A673 (cell line): ENCODE measurements at regions not wholly inside any gene's neighbourhood (a gene's known extent, or its start where the extent isn't known, plus 50 kb on each side); places are given as distances from the start of the nearest gene placed in this dataset.

Source experiments
- BruUV-seq: library from RNA; stranded (reverse); fragments of 400-500 nt; replicated peaks from 2 replicates; lab custom pipeline; 2021; lab: Mats Ljungman, UMichigan
- CTCF ChIA-PET: fragments of 300-600 bp; sonication (Branson Sonifier 250); formaldehyde crosslinking; loops from one replicate; lab custom pipeline; 2022; ENCODE audit warnings: antibody characterized with exemption; lab: Charles Lee
- POLR2A ChIA-PET: fragments of 300-600 bp; sonication (Branson Sonifier 250); formaldehyde crosslinking; loops from one replicate; lab custom pipeline; 2022; ENCODE audit warnings: antibody characterized with exemption; ENCODE audit not compliant: low non-redundant PET; lab: Charles Lee
- DNase-seq: peaks from one replicate; pipeline ENCODE4 v3.0.0-alpha.2; 2015; ENCODE audit warnings: low spot score
- H3K27ac ChIP-seq: fragments of 200-600 bp; sonication (generic); 2 replicates; pipeline ENCODE4 v1.5.1; 2016; ENCODE audit warnings: mixed run types, low read depth, mild to moderate bottlenecking, mixed read lengths, antibody characterized with exemption, low read length; ENCODE audit not compliant: poor library complexity, severe bottlenecking
- H3K27me3 ChIP-seq: fragments of 200-600 bp; sonication (generic); replicated peaks from 2 replicates; pipeline ENCODE4 v1.6.1; 2017; ENCODE audit warnings: mixed run types, low read depth, mild to moderate bottlenecking, mixed read lengths, antibody characterized with exemption, low read length; ENCODE audit not compliant: insufficient read depth, poor library complexity
- H3K36me3 ChIP-seq: fragments of 200-600 bp; sonication (generic); 2 replicates; pipeline ENCODE4 v1.6.1; 2016; ENCODE audit warnings: mixed run types, mild to moderate bottlenecking, mixed read lengths, antibody characterized with exemption, low read length; ENCODE audit not compliant: insufficient read depth, poor library complexity, severe bottlenecking
- H3K4me1 ChIP-seq: fragments of 200-600 bp; sonication (generic); 2 replicates; pipeline ENCODE4 v1.6.1; 2017; ENCODE audit warnings: mixed run types, mild to moderate bottlenecking, mixed read lengths, antibody characterized with exemption, low read length; ENCODE audit not compliant: insufficient read depth, poor library complexity, severe bottlenecking
- H3K4me3 ChIP-seq: fragments of 200-600 bp; sonication (generic); 2 replicates; pipeline ENCODE4 v1.5.1; 2016; ENCODE audit warnings: low read depth, mixed run types, mild to moderate bottlenecking, mixed read lengths, low read length; ENCODE audit not compliant: poor library complexity, severe bottlenecking
- H3K9me3 ChIP-seq: fragments of 200-600 bp; sonication (generic); 2 replicates; pipeline ENCODE4 v1.6.1; 2016; ENCODE audit warnings: mixed run types, low read depth, mild to moderate bottlenecking, mixed read lengths, antibody characterized with exemption, low read length; ENCODE audit not compliant: poor library complexity, severe bottlenecking
- EZH2 ChIP-seq: fragments of 200-600 bp; sonication (generic); IDR thresholded peaks from 2 replicates; pipeline ENCODE4 v1.6.1; 2017; ENCODE audit warnings: borderline replicate concordance, low read depth, mild to moderate bottlenecking, mixed read lengths, antibody characterized with exemption, low read length; ENCODE audit not compliant: poor library complexity, severe bottlenecking
- intact Hi-C: fragments of 100-400 bp; cut with micrococcal nuclease; formaldehyde crosslinking; loops from one replicate; pipeline ENCODE4 v1.10.0; 2022; ENCODE audit not compliant: unreplicated experiment
- TF ChIP-seq, protein P1 (sequence below): fragments of 300-800, 200-600 bp; sonication (generic); conservative IDR thresholded peaks from 2 replicates; pipeline ENCODE4 v1.5.1; 2017; ENCODE audit warnings: low read depth, mild to moderate bottlenecking, antibody characterized with exemption, low read length, moderate library complexity, mixed read lengths

DNA sequence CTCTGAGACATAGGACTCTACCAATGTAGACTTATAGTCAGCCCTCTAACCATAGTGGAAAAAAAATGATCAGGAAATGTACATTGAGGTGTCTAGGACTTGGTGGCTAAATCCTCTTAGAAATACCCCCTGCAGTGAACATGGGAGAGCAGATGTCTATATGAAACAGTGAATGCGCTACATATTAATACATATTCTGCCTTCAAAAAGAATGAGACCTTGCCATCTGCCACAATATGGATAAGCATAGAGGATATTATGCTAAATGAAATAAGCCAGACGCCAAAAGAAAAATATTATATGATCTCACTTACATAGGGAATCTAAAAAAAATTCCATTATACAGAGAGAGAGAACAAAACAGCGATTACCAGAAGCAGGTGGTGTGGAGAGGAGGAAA, 66.6 kb upstream of the HAO2 start:
- intact Hi-C loops = no loop called here

DNA sequence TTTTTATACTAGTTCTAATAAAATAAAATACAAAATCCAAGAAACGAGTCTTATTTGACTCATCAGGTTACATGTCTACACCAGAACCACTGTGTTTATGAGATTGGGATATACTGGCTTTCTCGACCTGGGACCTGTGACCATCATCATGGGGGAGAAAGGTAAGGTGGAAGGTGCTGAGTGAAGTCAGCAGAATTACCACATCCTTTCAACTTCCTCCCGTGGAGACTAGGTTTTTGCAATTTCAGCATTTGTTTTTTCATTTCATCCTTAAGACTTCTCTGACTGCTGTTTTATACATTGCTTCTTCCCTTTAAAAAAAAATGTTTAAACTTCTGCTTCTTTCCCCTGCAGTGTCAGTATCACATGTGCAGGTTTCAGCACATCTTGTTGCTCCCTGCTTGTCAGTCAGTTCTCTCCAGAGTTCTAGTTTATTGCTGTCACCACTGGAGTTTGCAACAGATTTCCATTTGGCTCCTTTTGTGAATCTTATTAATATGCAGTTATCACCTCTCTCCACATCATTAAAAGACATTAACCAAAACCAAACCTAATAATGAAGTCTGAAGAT, 60.4 kb upstream of the HAO2 start:
- no peaks in the 10 kb centered on the region for H3K36me3 ChIP-seq
- BruUV-seq = no TSS peak
- no peaks in the 10 kb centered on the region for H3K4me1 ChIP-seq
- TF ChIP-seq, protein P1, sequence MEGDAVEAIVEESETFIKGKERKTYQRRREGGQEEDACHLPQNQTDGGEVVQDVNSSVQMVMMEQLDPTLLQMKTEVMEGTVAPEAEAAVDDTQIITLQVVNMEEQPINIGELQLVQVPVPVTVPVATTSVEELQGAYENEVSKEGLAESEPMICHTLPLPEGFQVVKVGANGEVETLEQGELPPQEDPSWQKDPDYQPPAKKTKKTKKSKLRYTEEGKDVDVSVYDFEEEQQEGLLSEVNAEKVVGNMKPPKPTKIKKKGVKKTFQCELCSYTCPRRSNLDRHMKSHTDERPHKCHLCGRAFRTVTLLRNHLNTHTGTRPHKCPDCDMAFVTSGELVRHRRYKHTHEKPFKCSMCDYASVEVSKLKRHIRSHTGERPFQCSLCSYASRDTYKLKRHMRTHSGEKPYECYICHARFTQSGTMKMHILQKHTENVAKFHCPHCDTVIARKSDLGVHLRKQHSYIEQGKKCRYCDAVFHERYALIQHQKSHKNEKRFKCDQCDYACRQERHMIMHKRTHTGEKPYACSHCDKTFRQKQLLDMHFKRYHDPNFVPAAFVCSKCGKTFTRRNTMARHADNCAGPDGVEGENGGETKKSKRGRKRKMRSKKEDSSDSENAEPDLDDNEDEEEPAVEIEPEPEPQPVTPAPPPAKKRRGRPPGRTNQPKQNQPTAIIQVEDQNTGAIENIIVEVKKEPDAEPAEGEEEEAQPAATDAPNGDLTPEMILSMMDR = no peak
- no peak for TF ChIP-seq EZH2
- ChIA-PET POLR2A (no interaction called here), CTCF (no interaction called here)
- H3K27me3 ChIP-seq = no peaks in the 10 kb centered on the region
- intact Hi-C loops = no loop called here
- H3K4me3 ChIP-seq = no peak overlapping the region
- H3K27ac ChIP-seq = no peak overlapping the region
- no peak for DNase-seq
- H3K9me3 ChIP-seq = no peaks in the 10 kb centered on the region

More for the DNA sequence above, 66.6 kb upstream of the HAO2 start:
- CTCF ChIA-PET = no interaction called here
- no peak for DNase-seq
- H3K9me3 ChIP-seq = no peaks in the 10 kb centered on the region
- no peak overlapping the region for H3K27ac ChIP-seq
- H3K27me3 ChIP-seq = no peaks in the 10 kb centered on the region
- H3K36me3 ChIP-seq = no peaks in the 10 kb centered on the region
- H3K4me3 ChIP-seq = no peak overlapping the region
- no peaks in the 10 kb centered on the region for H3K4me1 ChIP-seq
- TF ChIP-seq, protein P1 = no peak
- no peak for TF ChIP-seq EZH2
- POLR2A ChIA-PET = interaction anchor here (0.7 kb wide), 1 partner anchor 11 kb away, joined by 3 read pairs; no protein-coding TSS in a partner anchor
- no TSS peak for BruUV-seq

DNA sequence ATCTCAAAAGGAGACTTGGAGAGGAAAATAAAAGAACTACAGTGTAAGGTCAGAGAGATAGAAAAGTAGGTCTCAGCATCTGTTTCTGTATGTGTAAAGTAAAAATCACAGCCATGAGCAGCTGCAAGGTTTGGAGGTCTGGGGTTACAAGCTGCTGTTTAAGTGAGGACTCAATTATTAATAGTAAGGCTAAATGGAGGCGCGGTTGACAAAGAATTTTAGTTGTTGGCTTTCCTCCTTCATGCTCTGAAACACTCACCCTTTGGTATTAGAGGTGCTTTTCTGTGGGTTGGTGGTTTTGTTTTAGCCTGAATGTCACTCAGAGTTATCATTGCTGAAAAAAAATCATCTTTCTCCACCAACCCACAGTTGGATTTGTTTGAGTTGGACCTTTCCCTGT, 59.8 kb upstream of the HAO2 start:
- Histone ChIP-seq H3K27ac (no peak overlapping the region), H3K27me3 (no peaks in the 10 kb centered on the region), H3K9me3 (no peaks in the 10 kb centered on the region), H3K4me1 (no peaks in the 10 kb centered on the region), H3K4me3 (no peak overlapping the region), H3K36me3 (no peaks in the 10 kb centered on the region)
- no TSS peak for BruUV-seq
- CTCF ChIA-PET = no interaction called here
- TF ChIP-seq, protein P1 = no peak
- no peak for TF ChIP-seq EZH2
- POLR2A ChIA-PET = no interaction called here
- DNase-seq = no peak
- intact Hi-C loops = no loop called here
